GM12878 (cell line): ENCODE measurements at regions not wholly inside any gene's neighbourhood (a gene's known extent, or its start where the extent isn't known, plus 50 kb on each side); places are given as distances from the start of the nearest gene placed in this dataset.

Source experiments
- ATAC-seq: fragments of 200-7000 bp; cut with Tn5 transposase; 3 replicates; pipeline ENCODE4 v1.9.1; 2020; ENCODE audit warnings: mild to moderate bottlenecking, moderate library complexity
- BruUV-seq: library from RNA; stranded (reverse); fragments of 400-500 nt; replicated peaks from 2 replicates; lab custom pipeline; 2021; lab: Mats Ljungman, UMichigan
- CTCF ChIA-PET: fragments of 300-600 bp; sonication (Branson Sonifier 250); formaldehyde crosslinking; extraction: SDS; loops from one replicate; lab custom pipeline; 2021; ENCODE audit warnings: inconsistent platforms; lab: Yijun Ruan, JAX
- POLR2A ChIA-PET: fragments of 350-600 bp; formaldehyde crosslinking; extraction: SDS; loops from one replicate; lab custom pipeline; 2021; ENCODE audit warnings: inconsistent platforms; lab: Charles Lee
- RAD21 ChIA-PET: fragments of 300-600 bp; sonication (Branson Sonifier 250); formaldehyde crosslinking; loops from one replicate; lab custom pipeline; 2023; ENCODE audit warnings: antibody characterized with exemption; ENCODE audit not compliant: unreplicated experiment; lab: Charles Lee
- SMC1A ChIA-PET: fragments of 300-600 bp; sonication (Branson Sonifier 250); formaldehyde crosslinking; loops from one replicate; lab custom pipeline; 2023; ENCODE audit not compliant: unreplicated experiment, uncharacterized antibody; lab: Charles Lee
- DNase-seq: peaks from one replicate; pipeline ENCODE4 v3.0.0-alpha.2; 2011; ENCODE audit warnings: low read depth, low spot score
- FAIRE-seq: peaks from 3 replicates; lab custom pipeline; 2011; peaks lifted over from hg19 to GRCh38; lab: Jason Lieb, UNC
- H2AFZ ChIP-seq: 2 replicates; pipeline ENCODE4 v1.6.0; 2011; ENCODE audit warnings: low read depth, low read length, control low read depth; ENCODE audit not compliant: control insufficient read depth
- H3K27ac ChIP-seq: 2 replicates; pipeline ENCODE4 v1.5.1; 2011; ENCODE audit warnings: control low read depth; ENCODE audit not compliant: control insufficient read depth, insufficient read depth
- H3K27me3 ChIP-seq, 2 experiments: replicated peaks in 1 of 2; 2 replicates each; pipeline versions ENCODE4 v1.6.0 to v1.6.1; 2011; ENCODE audit warnings: low read length in 1 of 2; ENCODE audit not compliant: control insufficient read depth in 2 of 2, insufficient read depth in 2 of 2
- H3K36me3 ChIP-seq, 2 experiments: 2 replicates each; pipeline ENCODE4 v1.5.1; 2011; ENCODE audit warnings: low read length in 1 of 2; ENCODE audit not compliant: control insufficient read depth in 2 of 2, insufficient read depth in 2 of 2
- H3K4me1 ChIP-seq: 2 replicates; pipeline ENCODE4 v1.6.1; 2011; ENCODE audit warnings: mild to moderate bottlenecking, low read length, moderate library complexity, mixed read lengths; ENCODE audit not compliant: control insufficient read depth, insufficient read depth
- H3K4me2 ChIP-seq: 2 replicates; pipeline ENCODE4 v1.6.0; 2011; ENCODE audit warnings: control low read depth; ENCODE audit not compliant: control insufficient read depth, insufficient read depth
- H3K4me3 ChIP-seq: fragments of 200-600 bp; sonication (generic); 2 replicates; pipeline ENCODE4 v1.5.1; 2016
- H3K79me2 ChIP-seq: 2 replicates; pipeline ENCODE4 v1.6.0; 2011; ENCODE audit warnings: low read length; ENCODE audit not compliant: control insufficient read depth, insufficient read depth
- H3K9ac ChIP-seq: 2 replicates; pipeline ENCODE4 v1.8.0; 2011; ENCODE audit warnings: low read length, control low read depth, mixed read lengths; ENCODE audit not compliant: control insufficient read depth, insufficient read depth
- H3K9me3 ChIP-seq: replicated peaks from 3 replicates; pipeline ENCODE4 v1.5.1; 2011; ENCODE audit warnings: mild to moderate bottlenecking, low read length; ENCODE audit not compliant: control insufficient read depth, insufficient read depth
- H4K20me1 ChIP-seq: 2 replicates; pipeline ENCODE4 v1.6.0; 2011; ENCODE audit not compliant: control insufficient read depth, insufficient read depth
- CBFB ChIP-seq: IDR thresholded peaks from 2 replicates; pipeline ENCODE4 v1.6.1; 2016; ENCODE audit warnings: antibody characterized with exemption, low read depth
- CHD1 ChIP-seq: IDR thresholded peaks from 2 replicates; pipeline ENCODE4 v1.6.1; 2012; ENCODE audit warnings: low read depth, low read length, improper control_type of control experiment
- EGR1 ChIP-seq, 2 experiments: IDR thresholded peaks; 1 replicate in 1 of 2; 2 replicates in 1 of 2; pipeline ENCODE4 v1.6.1; 2011 to 2012; ENCODE audit warnings: low read depth in 2 of 2, low read length in 2 of 2, borderline replicate concordance in 1 of 2, mild to moderate bottlenecking in 1 of 2, moderate library complexity in 1 of 2
- ELK1 ChIP-seq: IDR thresholded peaks from 2 replicates; pipeline ENCODE4 v1.6.1; 2012; ENCODE audit warnings: low read depth, low read length, improper control_type of control experiment
- FOS ChIP-seq: IDR thresholded peaks from 3 replicates; pipeline ENCODE4 v1.6.1; 2011; ENCODE audit warnings: borderline replicate concordance; ENCODE audit not compliant: insufficient read length; ENCODE audit errors: extremely low read depth
- LARP7 ChIP-seq: fragments of 450-650 bp; IDR thresholded peaks from 2 replicates; pipeline ENCODE4 v1.6.1; 2017; ENCODE audit warnings: mild to moderate bottlenecking
- MEF2B ChIP-seq: fragments of 450-650 bp; IDR thresholded peaks from 2 replicates; pipeline ENCODE4 v1.6.1; 2018; ENCODE audit warnings: mild to moderate bottlenecking, moderate library complexity; ENCODE audit not compliant: partially characterized antibody, poor library complexity, severe bottlenecking
- NFIC ChIP-seq: IDR thresholded peaks from 2 replicates; pipeline ENCODE4 v1.6.1; 2012; ENCODE audit warnings: low read depth, mild to moderate bottlenecking, inconsistent platforms, low read length, moderate library complexity
- SPI1 ChIP-seq: IDR thresholded peaks from 2 replicates; pipeline ENCODE4 v1.6.1; 2011; ENCODE audit warnings: low read depth, mild to moderate bottlenecking, low read length, moderate library complexity, borderline replicate concordance; ENCODE audit not compliant: insufficient read depth
- ZNF384 ChIP-seq: IDR thresholded peaks from 2 replicates; pipeline ENCODE4 v1.6.1; 2012; ENCODE audit warnings: low read depth, mild to moderate bottlenecking, low read length, improper control_type of control experiment, borderline replicate concordance
- in situ Hi-C: fragments of 300-500 bp; cut with MboI; formaldehyde crosslinking; loops from 9 replicates; pipeline ENCODE4 v1.14.3; 2018; ENCODE audit warnings: mixed read lengths
- intact Hi-C: fragments of 100-400 bp; cut with micrococcal nuclease; formaldehyde crosslinking; loops from one replicate; pipeline ENCODE4 v1.14.2; 2022; ENCODE audit not compliant: unreplicated experiment
- TF ChIP-seq, protein P1 (sequence below): fragments of 450-650 bp; conservative IDR thresholded peaks from 2 replicates; pipeline ENCODE4 v1.6.1; 2017; ENCODE audit warnings: mild to moderate bottlenecking, moderate library complexity
- TF ChIP-seq, protein P2 (sequence below): fragments of 450-650 bp; IDR thresholded peaks from 2 replicates; pipeline ENCODE4 v1.6.1; 2017; ENCODE audit warnings: mild to moderate bottlenecking, low read depth, inconsistent platforms; ENCODE audit not compliant: poor library complexity, severe bottlenecking
- TF ChIP-seq, protein P3 (sequence below): fragments of 450-650 bp; IDR thresholded peaks from 2 replicates; pipeline ENCODE4 v1.6.1; 2017; ENCODE audit warnings: low read depth, mild to moderate bottlenecking, moderate library complexity

DNA sequence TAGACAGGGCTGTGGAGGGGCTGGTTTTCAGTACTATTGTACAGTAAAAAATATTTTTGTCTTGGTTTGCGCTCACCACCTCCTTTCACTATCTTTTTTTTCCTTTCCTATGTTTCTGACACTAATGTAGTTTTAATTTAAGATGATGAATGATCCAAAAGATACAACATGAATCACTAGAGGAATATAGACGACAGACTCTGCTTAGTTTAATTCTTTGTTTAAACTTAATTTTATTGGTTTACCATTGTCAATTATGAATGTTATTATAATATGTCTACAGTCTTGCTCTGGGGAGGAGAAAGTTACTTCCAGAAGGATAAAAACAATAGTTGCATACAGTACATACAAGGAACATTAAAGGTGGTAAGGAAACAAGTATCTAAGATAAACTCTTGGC is 682.4 kb upstream of the ADGRL4 start (continued):
- TF ChIP-seq, protein P1, sequence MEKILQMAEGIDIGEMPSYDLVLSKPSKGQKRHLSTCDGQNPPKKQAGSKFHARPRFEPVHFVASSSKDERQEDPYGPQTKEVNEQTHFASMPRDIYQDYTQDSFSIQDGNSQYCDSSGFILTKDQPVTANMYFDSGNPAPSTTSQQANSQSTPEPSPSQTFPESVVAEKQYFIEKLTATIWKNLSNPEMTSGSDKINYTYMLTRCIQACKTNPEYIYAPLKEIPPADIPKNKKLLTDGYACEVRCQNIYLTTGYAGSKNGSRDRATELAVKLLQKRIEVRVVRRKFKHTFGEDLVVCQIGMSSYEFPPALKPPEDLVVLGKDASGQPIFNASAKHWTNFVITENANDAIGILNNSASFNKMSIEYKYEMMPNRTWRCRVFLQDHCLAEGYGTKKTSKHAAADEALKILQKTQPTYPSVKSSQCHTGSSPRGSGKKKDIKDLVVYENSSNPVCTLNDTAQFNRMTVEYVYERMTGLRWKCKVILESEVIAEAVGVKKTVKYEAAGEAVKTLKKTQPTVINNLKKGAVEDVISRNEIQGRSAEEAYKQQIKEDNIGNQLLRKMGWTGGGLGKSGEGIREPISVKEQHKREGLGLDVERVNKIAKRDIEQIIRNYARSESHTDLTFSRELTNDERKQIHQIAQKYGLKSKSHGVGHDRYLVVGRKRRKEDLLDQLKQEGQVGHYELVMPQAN = no peak
- TF ChIP-seq SPI1 (no peak), ZNF384 (no peak), MEF2B (no peak), NFIC (no peak), ELK1 (no peak)

- ChIA-PET RAD21 (no interaction called here), CTCF (no interaction called here), POLR2A (no interaction called here), SMC1A (interaction anchor here (1.3 kb wide), 1 partner anchor 77 kb away, joined by 3 read pairs; no protein-coding TSS in a partner anchor)
- BruUV-seq = no TSS peak
- no peak overlapping the region for H3K9ac ChIP-seq
- H3K9me3 ChIP-seq = no peaks in the 10 kb centered on the region
- intact Hi-C loops = no loop called here
- H4K20me1 ChIP-seq = no peaks in the 10 kb centered on the region
- DNase-seq (no peak), ATAC-seq (no peak), FAIRE-seq (no peak)
- no peaks in the 10 kb centered on the region for H3K79me2 ChIP-seq
- in situ Hi-C loops = no loop called here
- no peaks in the 10 kb centered on the region for H3K27me3 ChIP-seq
- no peaks in the 10 kb centered on the region for H3K4me1 ChIP-seq
- no peak overlapping the region for H3K4me3 ChIP-seq
- H3K36me3 ChIP-seq = no peaks in the 10 kb centered on the region
- H3K27ac ChIP-seq = no peak overlapping the region
- H3K4me2 ChIP-seq = no peak overlapping the region
- H2AFZ ChIP-seq = no peak overlapping the region
- TF ChIP-seq EGR1 (IDR thresholded peaks at IDR 0.05; ENCODE audit: borderline replicate concordance in 1 of 2, low read depth in 2 of 2, low read length in 2 of 2) (no peak), FOS (no peak), CBFB (no peak), CHD1 (no peak), LARP7 (no peak), ZNF384 (no peak)
- TF ChIP-seq, protein P2, sequence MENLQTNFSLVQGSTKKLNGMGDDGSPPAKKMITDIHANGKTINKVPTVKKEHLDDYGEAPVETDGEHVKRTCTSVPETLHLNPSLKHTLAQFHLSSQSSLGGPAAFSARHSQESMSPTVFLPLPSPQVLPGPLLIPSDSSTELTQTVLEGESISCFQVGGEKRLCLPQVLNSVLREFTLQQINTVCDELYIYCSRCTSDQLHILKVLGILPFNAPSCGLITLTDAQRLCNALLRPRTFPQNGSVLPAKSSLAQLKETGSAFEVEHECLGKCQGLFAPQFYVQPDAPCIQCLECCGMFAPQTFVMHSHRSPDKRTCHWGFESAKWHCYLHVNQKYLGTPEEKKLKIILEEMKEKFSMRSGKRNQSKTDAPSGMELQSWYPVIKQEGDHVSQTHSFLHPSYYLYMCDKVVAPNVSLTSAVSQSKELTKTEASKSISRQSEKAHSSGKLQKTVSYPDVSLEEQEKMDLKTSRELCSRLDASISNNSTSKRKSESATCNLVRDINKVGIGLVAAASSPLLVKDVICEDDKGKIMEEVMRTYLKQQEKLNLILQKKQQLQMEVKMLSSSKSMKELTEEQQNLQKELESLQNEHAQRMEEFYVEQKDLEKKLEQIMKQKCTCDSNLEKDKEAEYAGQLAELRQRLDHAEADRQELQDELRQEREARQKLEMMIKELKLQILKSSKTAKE = no peak
- TF ChIP-seq, protein P3, sequence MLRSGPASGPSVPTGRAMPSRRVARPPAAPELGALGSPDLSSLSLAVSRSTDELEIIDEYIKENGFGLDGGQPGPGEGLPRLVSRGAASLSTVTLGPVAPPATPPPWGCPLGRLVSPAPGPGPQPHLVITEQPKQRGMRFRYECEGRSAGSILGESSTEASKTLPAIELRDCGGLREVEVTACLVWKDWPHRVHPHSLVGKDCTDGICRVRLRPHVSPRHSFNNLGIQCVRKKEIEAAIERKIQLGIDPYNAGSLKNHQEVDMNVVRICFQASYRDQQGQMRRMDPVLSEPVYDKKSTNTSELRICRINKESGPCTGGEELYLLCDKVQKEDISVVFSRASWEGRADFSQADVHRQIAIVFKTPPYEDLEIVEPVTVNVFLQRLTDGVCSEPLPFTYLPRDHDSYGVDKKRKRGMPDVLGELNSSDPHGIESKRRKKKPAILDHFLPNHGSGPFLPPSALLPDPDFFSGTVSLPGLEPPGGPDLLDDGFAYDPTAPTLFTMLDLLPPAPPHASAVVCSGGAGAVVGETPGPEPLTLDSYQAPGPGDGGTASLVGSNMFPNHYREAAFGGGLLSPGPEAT = no peak
Observed at GRCh38 chr1:79683420-79683819, 676.9 kb upstream of the ADGRL4 start.
